ENCODE measurements at regions not wholly inside any gene's neighbourhood (a gene's known extent, or its start where the extent isn't known, plus 50 kb on each side); places are given as distances from the start of the nearest gene placed in this dataset.
A peak's percentile ranks its signal among the peaks of the same experiment; 100 is the strongest.

GRCh38 chr18:61972389-61973264 is 79.8 kb upstream of the RNF152 start:
- Histone ChIP-seq H3K9ac (ENCODE audit: insufficient read depth, low read length) (no peak overlapping the region), H2AFZ (ENCODE audit: low read length) (peak overlapping the region; percentile 67)

GRCh38 chr18:61967252-61967891 is 74.6 kb upstream of the RNF152 start:
- H2AFZ ChIP-seq (ENCODE audit: low read length), result no peak overlapping the region

More at GRCh38 chr18:61972389-61973264, 79.8 kb upstream of the RNF152 start:
- TF ChIP-seq EZH2 (IDR thresholded peaks at IDR 0.05; ENCODE audit: low read length, missing control alignments) (no peak), CTCF (conservative IDR thresholded peaks at IDR 0.05 in 1 of 2, IDR thresholded peaks at IDR 0.05 in 1 of 2; ENCODE audit: low read depth in 1 of 2, low read length in 2 of 2) (no peak)
- H3K4me3 ChIP-seq (replicated peaks in 1 of 4; ENCODE audit: control extremely low read depth in 1 of 4, insufficient read depth in 1 of 4, low read depth in 3 of 4, low read length in 4 of 4), result no peak overlapping the region
- H3K4me1 ChIP-seq (ENCODE audit: control insufficient read depth, extremely low read depth, insufficient read depth, low read length), result no peaks in the 10 kb centered on the region
- H3K27me3 ChIP-seq (ENCODE audit: control insufficient read depth, insufficient read depth, low read length), result no peaks in the 10 kb centered on the region
- no peak overlapping the region for H3K27ac ChIP-seq (ENCODE audit: insufficient read depth, low read length)
- no peaks in the 10 kb centered on the region for H3K9me3 ChIP-seq (ENCODE audit: control insufficient read depth, insufficient read depth, low read depth, low read length)
- DNase-seq (ENCODE audit: low read depth in 2 of 2), result no peak
- no peaks in the 10 kb centered on the region for H3K79me2 ChIP-seq (ENCODE audit: control insufficient read depth, insufficient read depth, low read length)
- H3K4me2 ChIP-seq (ENCODE audit: extremely low read depth, insufficient read depth, low read length), result no peak overlapping the region
- H4K20me1 ChIP-seq (ENCODE audit: control insufficient read depth, extremely low read depth, insufficient read depth, low read length), result no peaks in the 10 kb centered on the region
- no peaks in the 10 kb centered on the region for H3K36me3 ChIP-seq (ENCODE audit: control insufficient read depth, insufficient read depth, low read length)

More at GRCh38 chr18:61967252-61967891, 74.6 kb upstream of the RNF152 start:
- no peak overlapping the region for H3K4me2 ChIP-seq (ENCODE audit: extremely low read depth, insufficient read depth, low read length)
- no peak for DNase-seq (ENCODE audit: low read depth in 2 of 2)
- H3K4me1 ChIP-seq (ENCODE audit: control insufficient read depth, extremely low read depth, insufficient read depth, low read length), result no peaks in the 10 kb centered on the region
- H3K4me3 ChIP-seq (replicated peaks in 1 of 4; ENCODE audit: control extremely low read depth in 1 of 4, insufficient read depth in 1 of 4, low read depth in 3 of 4, low read length in 4 of 4), result no peak overlapping the region
- H3K79me2 ChIP-seq (ENCODE audit: control insufficient read depth, insufficient read depth, low read length), result no peaks in the 10 kb centered on the region
- H3K9ac ChIP-seq (ENCODE audit: insufficient read depth, low read length), result no peak overlapping the region
- TF ChIP-seq EZH2 (IDR thresholded peaks at IDR 0.05; ENCODE audit: low read length, missing control alignments) (no peak), CTCF (conservative IDR thresholded peaks at IDR 0.05 in 1 of 2, IDR thresholded peaks at IDR 0.05 in 1 of 2; ENCODE audit: low read depth in 1 of 2, low read length in 2 of 2) (no peak)
- H3K27ac ChIP-seq (ENCODE audit: insufficient read depth, low read length), result no peak overlapping the region
- H3K27me3 ChIP-seq (ENCODE audit: control insufficient read depth, insufficient read depth, low read length), result no peaks in the 10 kb centered on the region
- H3K36me3 ChIP-seq (ENCODE audit: control insufficient read depth, insufficient read depth, low read length), result no peaks in the 10 kb centered on the region
- no peaks in the 10 kb centered on the region for H4K20me1 ChIP-seq (ENCODE audit: control insufficient read depth, extremely low read depth, insufficient read depth, low read length)
- no peaks in the 10 kb centered on the region for H3K9me3 ChIP-seq (ENCODE audit: control insufficient read depth, insufficient read depth, low read depth, low read length)
